Ovary (tissue), 3 donors: ENCODE measurements at regions not wholly inside any gene's neighbourhood (a gene's known extent, or its start where the extent isn't known, plus 50 kb on each side); places are given as distances from the start of the nearest gene placed in this dataset.

Source experiments
- EP300 ChIP-seq: sonication (generic); formaldehyde crosslinking; IDR thresholded peaks from one replicate; pipeline ENCODE4 v1.6.1; 2017; ENCODE audit warnings: antibody characterized with exemption
- TF ChIP-seq, protein P1 (sequence below), 3 donors: fragments of 450-650 bp in 2 of 3; fragments of 200-600 bp in 1 of 3; IDR thresholded peaks; one replicate each; pipeline versions ENCODE4 v1.5.1 to v1.8.0; 2016 to 2022; ENCODE audit warnings: antibody characterized with exemption in 3 of 3, mild to moderate bottlenecking in 1 of 3
- donor health status: DM: no; HTN: no; CAD: no.

GRCh38 chr6:167720456-167721285 lies 106.0 kb upstream of the AFDN start:
- no peak for TF ChIP-seq EP300
- TF ChIP-seq, protein P1, sequence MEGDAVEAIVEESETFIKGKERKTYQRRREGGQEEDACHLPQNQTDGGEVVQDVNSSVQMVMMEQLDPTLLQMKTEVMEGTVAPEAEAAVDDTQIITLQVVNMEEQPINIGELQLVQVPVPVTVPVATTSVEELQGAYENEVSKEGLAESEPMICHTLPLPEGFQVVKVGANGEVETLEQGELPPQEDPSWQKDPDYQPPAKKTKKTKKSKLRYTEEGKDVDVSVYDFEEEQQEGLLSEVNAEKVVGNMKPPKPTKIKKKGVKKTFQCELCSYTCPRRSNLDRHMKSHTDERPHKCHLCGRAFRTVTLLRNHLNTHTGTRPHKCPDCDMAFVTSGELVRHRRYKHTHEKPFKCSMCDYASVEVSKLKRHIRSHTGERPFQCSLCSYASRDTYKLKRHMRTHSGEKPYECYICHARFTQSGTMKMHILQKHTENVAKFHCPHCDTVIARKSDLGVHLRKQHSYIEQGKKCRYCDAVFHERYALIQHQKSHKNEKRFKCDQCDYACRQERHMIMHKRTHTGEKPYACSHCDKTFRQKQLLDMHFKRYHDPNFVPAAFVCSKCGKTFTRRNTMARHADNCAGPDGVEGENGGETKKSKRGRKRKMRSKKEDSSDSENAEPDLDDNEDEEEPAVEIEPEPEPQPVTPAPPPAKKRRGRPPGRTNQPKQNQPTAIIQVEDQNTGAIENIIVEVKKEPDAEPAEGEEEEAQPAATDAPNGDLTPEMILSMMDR (IDR thresholded peaks at IDR 0.05): no peak
